GM12873 (cell line): ENCODE measurements at regions not wholly inside any gene's neighbourhood (a gene's known extent, or its start where the extent isn't known, plus 50 kb on each side); places are given as distances from the start of the nearest gene placed in this dataset.

Experiments used
- TF ChIP-seq, protein P1 (sequence below): IDR thresholded peaks from 2 replicates; pipeline ENCODE4 v1.5.1; 2012; ENCODE audit warnings: low read depth, mild to moderate bottlenecking, moderate library complexity, low read length, control low read depth; ENCODE audit not compliant: insufficient read depth; ENCODE audit errors: missing control alignments

DNA sequence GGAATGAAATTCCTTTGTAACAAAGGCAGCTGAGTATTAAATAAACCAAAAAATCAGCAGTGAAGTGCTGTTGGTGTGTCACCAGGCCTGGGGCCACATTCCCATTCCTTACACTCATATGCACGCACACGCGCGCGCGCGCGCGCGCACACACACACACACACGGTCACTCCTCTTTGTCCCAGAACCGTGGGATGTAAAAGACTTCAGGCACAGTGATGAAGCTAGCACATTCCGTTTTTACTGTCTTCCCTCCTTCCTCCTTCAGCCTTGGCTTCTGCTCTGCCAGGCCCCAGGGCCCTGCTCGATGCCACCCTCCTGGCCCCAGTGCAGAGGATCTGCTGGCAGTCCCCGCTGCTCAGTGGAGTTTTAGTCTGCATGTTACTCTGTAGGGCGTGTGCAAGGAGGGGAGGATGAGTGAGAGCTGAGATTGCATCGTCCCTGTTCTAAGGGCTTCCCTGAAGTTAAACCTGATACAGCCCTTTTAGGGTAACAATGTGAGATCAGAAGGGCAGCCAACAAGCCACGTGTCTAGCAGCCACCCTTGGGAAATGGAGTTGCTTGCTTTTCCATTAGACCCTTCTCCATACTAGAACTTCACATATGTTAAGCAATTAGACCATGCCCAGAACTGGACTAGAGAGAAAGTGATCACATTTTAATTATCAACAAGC is 71.7 kb upstream of the WDR26 start:
- TF ChIP-seq, protein P1, sequence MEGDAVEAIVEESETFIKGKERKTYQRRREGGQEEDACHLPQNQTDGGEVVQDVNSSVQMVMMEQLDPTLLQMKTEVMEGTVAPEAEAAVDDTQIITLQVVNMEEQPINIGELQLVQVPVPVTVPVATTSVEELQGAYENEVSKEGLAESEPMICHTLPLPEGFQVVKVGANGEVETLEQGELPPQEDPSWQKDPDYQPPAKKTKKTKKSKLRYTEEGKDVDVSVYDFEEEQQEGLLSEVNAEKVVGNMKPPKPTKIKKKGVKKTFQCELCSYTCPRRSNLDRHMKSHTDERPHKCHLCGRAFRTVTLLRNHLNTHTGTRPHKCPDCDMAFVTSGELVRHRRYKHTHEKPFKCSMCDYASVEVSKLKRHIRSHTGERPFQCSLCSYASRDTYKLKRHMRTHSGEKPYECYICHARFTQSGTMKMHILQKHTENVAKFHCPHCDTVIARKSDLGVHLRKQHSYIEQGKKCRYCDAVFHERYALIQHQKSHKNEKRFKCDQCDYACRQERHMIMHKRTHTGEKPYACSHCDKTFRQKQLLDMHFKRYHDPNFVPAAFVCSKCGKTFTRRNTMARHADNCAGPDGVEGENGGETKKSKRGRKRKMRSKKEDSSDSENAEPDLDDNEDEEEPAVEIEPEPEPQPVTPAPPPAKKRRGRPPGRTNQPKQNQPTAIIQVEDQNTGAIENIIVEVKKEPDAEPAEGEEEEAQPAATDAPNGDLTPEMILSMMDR: no peak

DNA sequence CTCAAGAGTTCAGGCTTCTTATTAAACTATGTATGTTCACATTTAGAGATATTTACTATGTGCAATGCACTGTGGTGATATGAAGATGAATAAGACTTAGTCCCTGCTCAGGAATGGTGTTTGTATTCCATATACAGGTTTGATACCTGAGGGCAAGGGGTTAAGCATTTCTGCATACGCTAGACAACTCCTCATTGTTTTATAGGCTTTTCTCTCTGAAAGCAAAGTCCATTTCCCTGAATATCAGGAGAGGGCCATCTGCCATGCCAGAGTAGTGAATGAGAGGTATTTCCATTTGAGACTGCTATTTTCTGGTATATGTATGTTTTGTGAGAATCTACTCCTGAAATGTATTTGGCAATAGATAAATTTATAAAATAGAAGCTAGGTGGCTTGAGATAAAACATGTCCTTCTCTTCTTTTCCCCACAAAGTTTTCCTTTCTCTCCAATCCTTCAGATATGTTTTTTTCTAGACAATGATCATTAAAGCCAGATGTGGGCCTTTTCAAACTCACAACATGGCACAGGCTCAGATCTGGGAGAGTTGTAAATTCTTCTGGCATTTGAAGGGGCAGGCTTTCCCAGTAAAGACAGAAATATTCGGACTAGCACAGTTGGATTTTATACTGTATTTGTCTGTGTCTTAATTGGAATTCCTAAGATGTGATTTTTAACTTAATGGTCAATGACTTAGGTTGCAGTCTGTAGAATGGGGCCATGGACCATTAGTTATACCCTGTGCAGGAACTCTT is 73.3 kb upstream of the WDR26 start:
- TF ChIP-seq, protein P1: no peak

DNA sequence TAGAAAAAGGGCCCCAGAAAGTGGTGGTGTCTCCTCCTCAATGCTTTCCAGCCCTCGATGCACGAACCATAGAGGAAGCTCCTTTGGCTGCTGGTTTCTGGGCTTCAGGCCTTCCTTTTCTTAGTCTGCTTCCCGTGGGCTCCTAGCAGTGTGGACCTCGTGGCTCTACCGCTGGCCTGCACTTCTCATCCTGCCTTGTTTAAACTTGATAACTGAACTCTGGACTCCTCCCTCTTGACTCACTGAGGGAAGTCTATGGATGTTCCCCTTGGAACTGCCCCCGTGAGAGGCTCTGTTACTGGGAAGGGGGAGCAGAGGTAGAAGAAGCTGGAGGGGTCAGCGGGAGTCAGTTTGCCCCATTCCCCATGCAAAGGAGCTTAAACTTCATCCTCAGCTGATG is 75.3 kb upstream of the WDR26 start:
- TF ChIP-seq, protein P1: no peak

DNA sequence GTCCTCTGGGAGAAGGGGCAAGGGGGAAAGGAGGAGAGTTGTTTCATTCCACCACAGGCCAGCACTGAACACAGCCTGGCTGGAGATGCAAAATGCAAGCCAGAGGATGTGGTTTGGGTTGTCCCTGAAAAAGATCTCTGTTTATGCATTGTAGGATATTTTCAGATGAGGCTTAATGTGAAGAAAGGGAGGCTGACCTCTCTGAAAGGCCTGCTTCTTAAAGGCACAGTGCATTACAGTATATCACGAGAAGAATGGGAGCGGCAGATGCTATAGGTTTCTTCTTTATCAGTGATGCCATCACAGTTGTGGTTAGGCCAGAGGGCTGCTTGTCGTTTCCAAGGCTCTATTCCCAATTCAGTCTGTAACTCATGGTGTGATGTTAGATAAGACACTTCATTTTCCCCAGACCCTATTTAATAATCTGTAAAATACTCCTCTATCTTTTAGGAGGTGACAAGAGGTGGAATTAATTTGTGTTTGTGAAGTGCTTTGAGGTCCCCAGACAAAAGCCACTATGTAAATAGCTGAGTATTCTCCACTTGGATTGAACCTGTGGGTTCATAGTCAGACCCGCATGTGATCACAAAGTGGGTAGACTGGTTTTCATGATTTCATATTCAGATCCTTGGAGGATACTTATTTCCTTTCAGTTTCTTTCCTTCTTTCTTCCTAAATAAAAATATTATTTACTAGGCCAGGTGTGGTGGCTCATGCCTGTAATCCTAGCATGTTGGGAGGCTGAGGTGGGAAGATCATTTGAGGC is 76.5 kb upstream of the WDR26 start:
- TF ChIP-seq, protein P1: no peak

DNA sequence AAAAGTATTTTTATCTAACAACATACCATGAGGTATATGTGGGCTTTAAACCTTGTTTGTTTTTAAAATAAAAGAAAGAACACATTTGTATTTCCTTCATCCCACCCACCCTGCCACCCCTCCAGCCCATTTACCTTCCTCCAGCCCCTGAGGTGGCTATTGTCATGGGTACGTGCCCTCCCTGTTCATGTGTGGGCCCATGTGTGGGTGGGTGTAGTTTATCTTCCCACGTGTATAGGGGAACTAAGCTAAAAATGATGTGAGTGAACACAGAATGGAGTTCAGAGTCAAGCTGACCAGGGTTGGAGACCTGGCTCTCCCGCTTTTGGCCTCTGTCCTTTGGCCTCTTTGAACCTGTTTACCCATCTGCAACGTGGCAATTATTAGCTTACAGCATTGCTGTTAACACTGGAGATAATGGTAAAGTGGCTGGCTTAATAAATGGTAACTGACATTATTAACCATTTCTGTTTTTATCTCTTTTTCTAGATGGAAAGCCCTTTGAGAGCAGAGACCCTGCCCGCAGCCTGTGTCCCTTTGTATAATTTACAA is 78.1 kb upstream of the WDR26 start:
- TF ChIP-seq, protein P1: no peak

DNA sequence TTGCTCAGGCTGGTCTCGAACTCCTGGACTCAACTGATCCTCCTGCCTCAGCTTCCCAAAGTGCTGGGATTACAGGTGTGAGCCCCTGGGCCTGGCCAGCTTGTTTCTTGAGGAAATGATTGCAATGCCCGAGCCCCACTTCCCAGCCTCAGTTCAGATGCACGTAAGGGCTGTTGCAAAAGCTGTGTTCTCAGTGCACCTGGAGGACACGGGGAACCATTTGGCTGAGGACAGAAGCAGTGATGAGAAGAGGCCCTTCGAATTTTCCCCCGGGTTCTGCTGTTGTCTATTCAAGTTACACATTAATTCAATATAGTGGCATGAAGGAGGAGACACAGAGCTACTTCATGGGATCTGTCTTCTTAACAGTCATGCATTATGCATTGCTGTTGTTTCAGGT is 78.8 kb upstream of the WDR26 start:
- TF ChIP-seq, protein P1: no peak

DNA sequence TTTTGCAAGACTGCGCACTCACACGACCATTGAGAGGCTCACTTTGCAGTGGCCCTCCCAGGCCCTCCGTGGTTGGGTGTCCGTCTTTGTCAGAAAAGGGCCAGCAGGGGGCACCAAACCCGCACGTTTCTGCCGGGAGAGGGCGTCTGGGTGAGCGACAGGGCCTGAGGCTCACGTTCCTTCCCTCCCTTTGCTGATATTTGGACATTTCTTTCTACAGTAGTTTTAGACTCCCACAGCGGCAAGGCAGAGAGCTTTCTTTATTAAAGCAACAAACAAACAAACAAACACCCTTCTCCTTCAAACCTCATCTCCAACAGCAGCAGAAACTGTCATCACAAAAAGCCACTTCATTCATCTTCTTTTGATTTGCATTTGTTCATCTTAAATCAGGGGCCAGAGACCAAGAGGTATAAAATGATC is 79.2 kb upstream of the WDR26 start:
- TF ChIP-seq, protein P1: peak; percentile 96
